ENCODE measurements at regions not wholly inside any gene's neighbourhood (a gene's known extent, or its start where the extent isn't known, plus 50 kb on each side); places are given as distances from the start of the nearest gene placed in this dataset.

DNA sequence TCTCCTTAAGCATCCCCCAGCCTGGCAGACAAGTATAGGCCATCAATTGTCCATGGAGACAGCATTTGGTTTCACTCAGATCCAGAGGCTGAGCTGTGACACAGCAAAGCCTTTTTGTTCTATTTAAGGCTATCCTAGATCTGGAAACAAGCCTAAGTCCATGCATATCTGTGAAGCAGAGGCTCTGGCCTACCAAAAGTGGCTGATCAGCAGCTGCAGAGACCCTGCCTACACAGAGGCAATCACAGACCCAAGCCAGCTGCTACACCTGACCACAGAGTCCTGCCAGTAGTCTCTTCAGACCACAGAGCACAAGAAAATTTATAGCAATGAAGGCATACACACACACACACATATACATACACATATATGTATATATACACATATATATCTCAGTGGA, 501.7 kb upstream of the ARPP21 start (continued):
- TF ChIP-seq ZNF274 (IDR thresholded peaks at IDR 0.05; ENCODE audit: insufficient read depth, insufficient read length) (no peak), SREBF1 (IDR thresholded peaks at IDR 0.05; ENCODE audit: low read length) (no peak), SP1 (IDR thresholded peaks at IDR 0.05; ENCODE audit: low read depth, low read length) (no peak), PAX8 (IDR thresholded peaks at IDR 0.05) (no peak)

DNA sequence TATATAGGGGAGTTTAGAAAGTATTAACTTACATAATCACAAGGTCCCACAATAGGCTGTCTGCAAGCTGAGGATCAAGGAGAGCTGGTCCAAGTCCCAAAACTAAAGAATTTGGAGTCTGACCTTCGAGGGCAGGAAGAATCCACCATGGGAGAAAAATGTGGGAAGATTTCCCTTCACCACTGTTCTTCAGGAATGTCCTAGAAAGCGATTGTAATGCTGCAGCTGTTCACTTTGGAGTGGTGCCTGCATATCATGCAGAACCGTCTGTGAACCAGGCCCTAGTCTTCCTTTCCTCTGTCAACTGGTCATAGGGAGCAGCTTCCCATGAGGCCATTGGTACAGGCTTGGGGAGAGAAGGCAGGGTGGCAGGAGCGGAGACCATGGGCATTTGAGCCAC, 497.9 kb upstream of the ARPP21 start:
- no TSS peak for BruUV-seq (replicated peaks)
- RAD21 ChIA-PET (ENCODE audit: unreplicated experiment) = no interaction called here
- POLR2A ChIA-PET = no interaction called here
- DNase-seq (ENCODE audit: low read depth, low spot score) (no peak), FAIRE-seq (no peak), ATAC-seq (no peak)
- no peaks in the 10 kb centered on the region for H4K20me1 ChIP-seq (ENCODE audit: control insufficient read depth, insufficient read depth)
- no peak overlapping the region for H3K27ac ChIP-seq (ENCODE audit: control insufficient read depth, insufficient read depth)
- no peak overlapping the region for H2AFZ ChIP-seq (ENCODE audit: control insufficient read depth, low read depth, low read length)
- no peaks in the 10 kb centered on the region for H3K9me3 ChIP-seq (replicated peaks; ENCODE audit: control insufficient read depth, insufficient read depth, low read length)
- no peak overlapping the region for H3K4me3 ChIP-seq
- no peak overlapping the region for H3K9ac ChIP-seq (ENCODE audit: control insufficient read depth, insufficient read depth, low read length)
- H3K79me2 ChIP-seq (ENCODE audit: control insufficient read depth, insufficient read depth, low read length) = no peaks in the 10 kb centered on the region
- in situ Hi-C loops (cut with MboI) = no loop called here
- SMC1A ChIA-PET (ENCODE audit: uncharacterized antibody, unreplicated experiment) = no interaction called here
- no peak overlapping the region for H3K4me2 ChIP-seq (ENCODE audit: control insufficient read depth, insufficient read depth)
- 33% methylated on average over 4 of the region's 4 CpGs for WGBS (ENCODE audit: insufficient coverage, insufficient replicate concordance, low lambda C conversion rate, missing lambda C conversion rate)
- TF ChIP-seq, protein P1, sequence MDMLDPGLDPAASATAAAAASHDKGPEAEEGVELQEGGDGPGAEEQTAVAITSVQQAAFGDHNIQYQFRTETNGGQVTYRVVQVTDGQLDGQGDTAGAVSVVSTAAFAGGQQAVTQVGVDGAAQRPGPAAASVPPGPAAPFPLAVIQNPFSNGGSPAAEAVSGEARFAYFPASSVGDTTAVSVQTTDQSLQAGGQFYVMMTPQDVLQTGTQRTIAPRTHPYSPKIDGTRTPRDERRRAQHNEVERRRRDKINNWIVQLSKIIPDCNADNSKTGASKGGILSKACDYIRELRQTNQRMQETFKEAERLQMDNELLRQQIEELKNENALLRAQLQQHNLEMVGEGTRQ (IDR thresholded peaks at IDR 0.05; ENCODE audit: borderline replicate concordance, low read depth, low read length) = no peak
- TF ChIP-seq USF1 (IDR thresholded peaks at IDR 0.05; ENCODE audit: borderline replicate concordance, extremely low read length, insufficient read depth, low read depth, low read length) (no peak), EED (IDR thresholded peaks at IDR 0.05; ENCODE audit: low read depth) (no peak), SMAD1 (IDR thresholded peaks at IDR 0.05; ENCODE audit: low read depth, partially characterized antibody) (no peak), BRCA1 (IDR thresholded peaks at IDR 0.05; ENCODE audit: low read depth, low read length) (no peak), RUNX3 (IDR thresholded peaks at IDR 0.05; ENCODE audit: low read length) (no peak), ESRRA (IDR thresholded peaks at IDR 0.05; ENCODE audit: low read length) (no peak), RELA (IDR thresholded peaks at IDR 0.05; ENCODE audit: borderline replicate concordance, partially characterized antibody) (no peak), STAT3 (IDR thresholded peaks at IDR 0.05; ENCODE audit: low read depth, low read length) (no peak), CTCF (IDR thresholded peaks at IDR 0.05 in 2 of 3, conservative IDR thresholded peaks at IDR 0.05 in 1 of 3; ENCODE audit: control insufficient read depth in 2 of 3, extremely low read depth in 1 of 3, insufficient read depth in 1 of 3, low read depth in 3 of 3, low read length in 3 of 3) (no peak), BCL3 (IDR thresholded peaks at IDR 0.05; ENCODE audit: borderline replicate concordance, insufficient read depth, low read depth, low read length, poor library complexity, severe bottlenecking) (no peak)
- H3K27me3 ChIP-seq (replicated peaks in 1 of 2; ENCODE audit: control insufficient read depth in 2 of 2, insufficient read depth in 2 of 2, low read length in 1 of 2) = no peaks in the 10 kb centered on the region
- CTCF ChIA-PET = no interaction called here
- intact Hi-C loops (cut with micrococcal nuclease; ENCODE audit: unreplicated experiment) = no loop called here
- no peaks in the 10 kb centered on the region for H3K4me1 ChIP-seq (ENCODE audit: control insufficient read depth, insufficient read depth, low read length)
- H3K36me3 ChIP-seq (ENCODE audit: control insufficient read depth in 2 of 2, insufficient read depth in 2 of 2, low read length in 1 of 2) = no peaks in the 10 kb centered on the region
